ENCODE measurements at regions not wholly inside any gene's neighbourhood (a gene's known extent, or its start where the extent isn't known, plus 50 kb on each side); places are given as distances from the start of the nearest gene placed in this dataset.
"Not testable (repeated sequence)": the region's sequence is repeated elsewhere in the genome, so short reads cannot be mapped to it uniquely, and the experiment has no call there.

DNA sequence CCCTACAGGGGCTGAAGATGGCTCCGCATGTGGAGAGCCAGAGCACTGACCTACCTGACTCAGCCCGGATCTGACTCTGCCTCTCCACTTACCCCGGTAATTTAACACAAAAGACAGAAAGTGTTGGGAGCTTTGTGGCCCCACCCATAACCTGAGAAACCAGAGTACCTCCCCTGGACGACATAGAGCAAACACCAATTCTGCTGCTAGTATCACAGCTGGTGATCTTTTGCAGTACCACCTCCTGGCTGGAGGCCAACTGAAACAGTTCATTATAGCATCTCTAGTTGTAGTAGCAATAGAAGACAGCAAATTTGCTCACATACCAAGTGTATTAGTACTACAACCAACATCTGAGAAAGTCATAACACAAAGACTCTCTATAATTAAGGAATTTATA, 443.9 kb downstream of the KLHL4 start:
- no peak for DNase-seq

DNA sequence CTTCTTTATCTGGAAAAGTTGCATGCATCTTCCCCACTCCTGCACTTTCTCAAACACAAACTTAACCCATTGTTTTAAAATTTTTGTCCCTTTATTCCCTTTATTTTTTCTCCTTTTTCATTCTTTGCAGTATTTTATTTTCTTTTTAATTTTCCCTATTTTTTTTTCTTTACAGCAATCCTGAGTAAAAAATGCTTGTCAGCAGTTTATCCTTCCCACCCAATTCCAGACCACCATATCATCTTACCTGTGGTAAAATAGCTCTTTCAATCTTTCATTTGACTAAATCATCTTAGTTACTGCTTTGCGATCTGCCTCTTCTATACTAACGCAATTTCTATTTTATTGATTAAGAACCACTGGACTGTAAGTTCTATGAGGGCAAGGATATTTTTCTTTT, 450.5 kb downstream of the KLHL4 start:
- DNase-seq, result no peak

DNA sequence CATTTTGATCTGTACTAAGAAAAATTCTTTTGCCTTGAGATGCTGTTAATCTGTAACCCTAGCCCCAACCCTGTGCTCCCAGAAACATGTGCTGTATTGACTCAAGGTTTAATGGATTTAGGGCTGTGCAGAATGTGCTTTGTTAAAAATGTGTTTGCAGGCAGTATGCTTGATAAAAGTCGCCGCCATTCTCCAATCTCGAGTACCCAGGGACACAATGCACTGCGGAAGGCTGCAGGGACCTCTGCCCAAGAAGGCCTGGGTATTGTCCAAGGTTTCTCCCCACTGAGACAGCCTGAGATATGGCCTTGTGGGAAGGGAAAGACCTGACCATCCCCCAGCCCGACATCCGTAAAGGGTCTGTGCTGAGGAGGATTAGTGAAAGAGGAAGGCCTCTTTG, 454.5 kb downstream of the KLHL4 start:
- not testable (repeated sequence) for DNase-seq

DNA sequence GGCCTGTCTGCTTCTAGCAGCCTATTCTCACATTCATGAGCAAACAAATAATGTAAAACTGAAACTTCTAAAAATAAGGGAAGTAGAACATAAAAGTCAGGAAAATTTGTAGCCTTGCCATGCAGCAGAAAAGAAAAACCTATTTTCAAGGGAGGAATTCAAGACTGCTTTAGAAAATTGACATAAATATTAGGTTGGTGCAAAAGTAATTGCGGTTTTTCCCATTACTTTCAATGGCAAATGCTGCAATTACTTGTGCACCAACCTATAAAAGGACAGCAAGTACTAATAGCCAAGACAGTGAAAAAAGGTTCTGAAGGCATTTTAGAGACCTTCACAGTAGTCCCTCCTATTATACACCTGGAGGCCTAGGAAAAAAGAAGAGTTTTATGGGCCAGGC, 457.8 kb downstream of the KLHL4 start:
- DNase-seq, result no peak

DNA sequence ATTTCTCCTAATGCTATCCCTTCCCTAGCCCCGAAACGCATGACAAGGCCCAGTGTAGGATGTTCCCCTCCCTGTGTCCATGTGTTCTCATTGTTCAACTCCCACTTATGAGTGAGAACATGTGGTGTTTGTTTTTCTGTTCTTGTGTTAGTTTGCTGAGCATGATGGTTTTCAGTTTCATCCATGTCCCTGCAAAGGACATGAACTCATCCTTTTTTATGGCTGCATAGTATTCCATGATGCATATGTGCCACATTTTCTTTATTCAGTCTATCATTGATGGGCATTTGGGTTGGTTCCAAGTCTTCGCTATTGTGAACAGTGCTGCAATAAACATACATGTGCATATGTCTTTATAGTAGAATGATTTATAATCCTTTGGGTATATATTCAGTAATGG, 490.3 kb downstream of the KLHL4 start:
- DNase-seq, result not testable (repeated sequence)

DNA sequence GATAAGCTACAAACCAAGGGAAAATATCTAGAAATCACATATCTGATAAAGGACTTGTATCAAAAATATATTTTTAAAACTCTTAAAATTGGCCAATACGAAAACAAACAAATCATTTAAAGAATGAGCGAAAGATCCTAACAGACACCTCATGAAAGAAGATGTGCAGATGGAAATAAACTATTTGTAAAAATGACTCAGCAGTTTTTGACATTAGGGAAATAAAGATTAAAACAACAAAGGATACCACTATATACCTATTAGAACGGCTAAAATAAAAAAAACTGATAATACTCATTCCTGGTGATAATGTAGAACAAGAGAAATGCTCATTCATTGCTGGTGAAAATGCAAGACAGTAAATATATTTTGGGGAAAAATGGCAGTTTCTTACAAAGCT, 506.4 kb downstream of the KLHL4 start:
- no peak for DNase-seq

DNA sequence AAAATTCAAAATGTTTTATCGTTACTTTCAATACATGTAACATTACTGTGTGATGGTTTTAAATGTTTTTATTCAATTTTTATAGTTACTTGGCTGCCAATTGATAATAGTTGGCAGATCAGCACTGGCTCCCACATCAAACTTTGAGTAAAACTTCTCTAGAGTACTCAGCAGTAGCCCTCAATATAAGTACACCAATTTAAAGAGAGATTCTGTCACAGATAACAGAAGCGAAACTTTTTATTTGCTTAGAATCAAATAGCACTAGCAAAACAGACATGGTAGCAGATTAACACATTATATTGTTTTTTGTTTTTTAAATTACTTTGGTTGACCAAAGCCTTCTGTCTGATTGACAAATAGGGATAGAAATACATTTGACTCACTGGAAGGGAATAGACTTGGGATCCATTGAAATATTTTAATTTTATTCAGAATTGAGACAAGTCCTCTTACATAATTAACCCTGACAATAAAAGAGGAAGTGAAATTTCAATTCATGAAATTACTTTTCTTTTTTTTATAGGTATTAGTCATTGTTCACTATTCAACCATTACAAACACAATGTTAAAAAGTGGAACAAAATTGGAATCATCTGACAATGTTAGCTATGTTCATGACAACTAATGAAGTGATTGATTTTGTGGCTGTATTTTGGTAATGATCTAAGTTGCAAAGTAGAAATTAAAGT, 554.9 kb downstream of the KLHL4 start:
- no peak for DNase-seq

DNA sequence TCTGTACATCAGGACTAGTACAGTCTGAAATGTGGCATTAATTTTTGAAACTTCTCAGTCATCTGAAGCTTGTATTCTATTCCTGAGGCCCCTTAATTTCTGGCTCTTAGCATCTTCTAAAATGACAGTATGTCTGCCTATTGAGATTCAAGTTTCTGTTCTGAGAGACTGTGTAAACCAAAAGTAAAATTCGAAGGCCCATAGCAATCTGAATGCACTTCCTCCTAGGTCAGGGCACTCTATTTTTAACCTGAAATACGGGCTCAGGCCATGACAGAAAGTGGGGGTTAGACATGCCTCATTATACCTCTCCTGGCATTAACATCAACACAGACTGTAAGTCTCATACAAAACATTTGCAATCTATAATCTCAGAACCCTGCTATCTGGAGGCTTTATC, 584.4 kb downstream of the KLHL4 start:
- DNase-seq, result no peak

DNA sequence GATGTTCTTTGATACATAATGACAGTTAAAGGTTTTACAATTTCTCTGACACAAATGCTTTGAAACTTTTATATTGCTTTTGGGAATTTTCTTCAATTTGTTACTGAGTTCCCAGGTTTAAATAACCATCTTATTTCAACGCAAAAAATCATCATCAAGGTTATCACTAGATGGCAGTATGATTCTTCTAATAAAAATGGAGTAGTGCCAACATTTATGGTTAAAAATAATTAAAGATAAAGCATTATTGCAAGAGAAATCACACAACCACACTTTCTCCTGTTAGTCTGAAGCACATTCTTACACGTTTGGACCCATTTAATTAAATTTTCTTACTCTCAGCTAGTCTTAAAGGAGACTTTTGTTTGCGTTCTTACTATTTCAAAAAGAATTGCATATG, 611.3 kb upstream of the CPXCR1 start:
- peak; percentile 30 for DNase-seq

DNA sequence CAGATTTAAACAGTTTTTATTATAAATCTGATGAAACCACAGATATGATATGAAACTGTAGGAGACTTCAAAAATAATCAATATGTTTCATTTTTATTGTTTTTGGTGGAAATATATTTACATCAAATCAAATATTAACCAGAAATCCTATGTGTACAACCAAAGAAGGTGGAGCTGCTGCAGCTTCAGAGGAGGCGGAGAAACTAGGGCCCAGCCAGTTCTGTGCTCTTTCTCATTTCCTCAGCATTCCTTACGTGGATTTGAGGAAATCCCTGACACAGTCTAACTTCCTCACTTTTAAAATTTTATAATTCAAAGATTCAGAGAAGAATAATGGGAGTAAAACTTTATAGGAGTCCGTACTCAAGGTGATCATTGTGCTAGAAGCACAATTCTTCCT, 610.7 kb upstream of the CPXCR1 start:
- DNase-seq, result no peak

DNA sequence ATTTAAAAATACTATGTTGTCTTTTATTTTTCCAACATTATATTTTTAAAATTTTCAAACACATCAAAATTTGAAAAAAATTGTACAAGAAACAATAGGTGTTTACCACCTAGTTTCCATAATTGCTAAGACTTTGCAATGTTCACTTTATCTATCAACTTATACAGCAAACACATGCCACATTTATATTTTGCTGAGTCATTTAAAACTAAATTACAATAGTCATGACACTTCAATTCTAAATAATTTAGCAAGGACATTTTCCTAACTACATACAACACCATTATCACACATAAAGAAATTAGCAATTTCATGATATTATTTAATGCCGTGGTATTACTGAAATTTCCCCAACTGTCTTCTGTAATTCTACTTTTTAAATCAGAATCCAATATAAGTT, 600.4 kb upstream of the CPXCR1 start:
- no peak for DNase-seq

DNA sequence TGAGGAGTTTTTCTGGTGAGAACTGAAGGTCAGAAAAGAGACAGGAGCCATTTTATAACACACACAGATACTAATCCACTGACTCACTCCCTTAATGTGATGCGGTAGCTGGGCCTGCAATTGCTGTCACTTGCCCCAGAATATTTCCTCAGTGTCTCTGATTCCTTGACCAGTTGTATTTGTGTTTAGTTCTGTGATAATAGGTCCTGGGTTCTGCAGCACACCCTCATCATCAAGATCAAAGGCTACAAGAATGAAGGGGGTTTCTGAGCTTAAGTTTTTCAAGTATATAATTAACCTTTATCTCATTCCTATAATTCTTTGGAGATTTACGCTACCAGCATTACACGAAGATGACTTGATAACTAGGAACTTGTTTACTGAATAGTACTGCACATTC, 576.5 kb upstream of the CPXCR1 start:
- no peak for DNase-seq

DNA sequence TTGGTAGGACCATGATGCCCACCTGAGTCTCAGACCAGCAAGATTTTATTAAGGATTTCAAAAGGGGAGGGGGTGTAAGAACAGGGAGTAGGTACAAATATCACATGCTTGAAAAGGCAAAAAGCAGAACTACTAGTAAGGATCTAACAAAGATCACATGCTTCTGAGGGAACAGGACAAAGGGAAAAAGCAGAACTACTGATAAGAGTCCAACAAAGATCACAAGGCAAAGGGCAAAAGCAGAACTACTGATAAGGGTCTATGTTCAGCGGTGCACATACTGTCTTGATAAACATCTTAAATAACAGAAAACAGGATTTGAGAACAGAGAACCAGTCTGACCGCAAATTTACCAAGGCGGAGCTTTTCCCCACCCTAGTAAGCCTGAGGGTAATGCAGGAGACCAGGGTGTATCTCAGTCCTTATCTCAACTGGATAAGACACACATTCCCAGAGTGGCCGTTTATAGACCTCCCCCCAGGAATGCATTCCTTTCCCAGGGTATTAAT, 573.0 kb upstream of the CPXCR1 start:
- peak; percentile 2 for DNase-seq

DNA sequence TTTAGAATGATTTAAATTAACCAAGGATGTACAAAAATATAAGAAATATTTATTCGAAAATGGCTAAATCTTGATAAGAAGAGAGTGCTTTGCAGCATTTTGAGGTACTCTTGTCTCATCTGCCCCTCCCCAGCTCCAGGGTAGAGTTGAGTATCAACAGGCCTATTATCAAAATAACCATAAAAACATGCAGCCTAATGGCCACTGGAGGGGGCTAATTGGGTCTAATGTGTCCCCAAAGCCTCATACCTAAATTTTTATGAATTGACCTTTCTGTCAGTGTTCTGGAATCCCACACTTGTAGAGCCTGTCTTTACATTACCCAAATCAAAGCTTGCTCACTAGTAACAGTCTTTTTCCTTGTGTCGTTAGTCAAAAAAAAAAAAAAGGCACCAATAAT, 544.9 kb upstream of the CPXCR1 start:
- DNase-seq, result no peak

DNA sequence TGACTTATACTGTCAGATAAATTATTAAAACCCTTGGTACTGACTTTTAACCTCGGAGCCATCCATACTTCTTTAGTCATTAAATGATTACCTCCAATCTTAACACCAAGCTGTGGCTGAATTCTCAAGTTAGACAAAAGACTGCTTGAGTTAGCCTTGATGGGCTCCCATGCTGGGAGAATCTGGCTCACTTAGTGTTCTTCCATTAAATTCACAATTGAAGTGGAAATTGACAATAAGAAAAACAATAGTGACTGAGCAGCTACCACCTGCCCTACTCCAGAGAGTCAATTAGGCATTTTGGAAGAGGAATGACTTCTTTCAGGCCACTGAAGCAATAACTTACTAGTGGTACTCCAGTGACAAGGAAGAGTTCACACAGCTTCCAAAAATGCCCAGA, 503.0 kb upstream of the CPXCR1 start:
- no peak for DNase-seq

DNA sequence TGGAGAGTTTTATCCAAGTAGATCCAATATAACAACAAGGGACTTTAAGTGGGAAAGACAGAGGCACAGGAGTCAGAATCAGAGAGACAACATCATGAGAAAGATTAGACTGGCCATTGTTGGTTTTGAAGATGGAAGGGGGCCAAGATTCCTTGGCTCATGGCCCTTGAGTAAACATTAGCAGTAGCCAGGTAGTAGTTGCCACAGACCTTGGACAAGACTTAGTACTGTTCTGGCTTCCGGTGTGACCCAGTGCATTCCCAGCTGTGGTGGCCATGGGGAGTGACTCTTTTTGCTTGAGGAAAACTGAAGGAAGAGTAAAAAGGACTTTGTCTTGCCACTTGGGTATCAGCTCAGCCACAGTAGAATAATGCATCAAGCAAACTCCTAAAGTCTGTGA, 462.2 kb upstream of the CPXCR1 start:
- no peak for DNase-seq

DNA sequence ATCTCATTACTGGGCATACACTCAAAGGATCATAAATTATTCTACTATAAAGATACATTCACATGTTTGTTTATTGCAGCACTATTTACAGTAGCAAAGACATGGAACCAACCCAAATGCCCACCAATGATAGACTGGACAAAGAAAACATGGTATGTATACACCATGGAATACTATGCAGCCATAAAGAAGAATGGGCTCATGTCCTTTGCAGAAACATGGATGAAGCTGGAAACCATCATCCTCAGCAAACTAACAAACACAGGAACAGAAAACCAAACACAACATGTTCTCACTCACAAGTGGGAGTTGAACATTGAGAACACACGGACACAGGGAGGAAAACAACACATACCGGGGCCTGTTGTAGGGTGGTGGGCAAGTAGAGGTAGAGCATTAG, 433.1 kb upstream of the CPXCR1 start:
- DNase-seq, result not testable (repeated sequence)

DNA sequence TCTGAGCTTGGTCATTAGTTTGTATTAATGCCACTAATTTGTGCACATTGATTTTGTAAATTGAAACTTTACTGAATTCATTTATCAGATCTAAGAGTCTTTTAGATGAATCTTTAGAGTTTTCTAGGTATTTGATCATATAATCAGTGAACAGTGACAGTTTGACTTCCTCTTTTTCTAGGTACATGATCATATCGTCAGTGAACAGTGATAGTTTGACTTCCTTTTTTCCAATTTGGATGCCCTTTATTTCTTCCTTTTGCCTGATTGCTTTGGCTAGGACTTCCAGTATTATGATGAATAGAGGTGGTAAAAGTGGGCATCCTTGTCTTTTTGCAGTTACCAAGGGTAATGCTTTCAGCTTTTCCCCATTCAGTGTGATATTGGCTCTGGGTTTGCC, 421.4 kb upstream of the CPXCR1 start:
- no peak for DNase-seq

DNA sequence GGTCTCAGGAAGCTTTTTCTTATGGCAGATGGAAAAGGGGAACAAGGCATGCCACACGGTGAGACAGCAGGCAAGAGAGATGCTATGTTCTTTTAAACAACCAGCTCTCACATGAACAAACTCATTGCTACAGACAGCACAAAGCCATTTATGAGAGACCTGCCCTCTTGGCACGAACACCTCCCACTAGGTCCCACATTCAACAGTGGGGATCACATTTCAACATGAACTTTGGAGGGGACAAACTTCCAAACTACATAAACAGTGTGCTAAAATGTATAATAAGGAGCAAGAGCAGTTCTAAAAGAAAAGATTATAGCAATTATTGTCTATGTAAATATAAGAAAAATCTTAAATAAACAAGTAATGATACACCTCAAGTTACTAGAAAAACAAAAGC, 391.8 kb upstream of the CPXCR1 start:
- no peak for DNase-seq

DNA sequence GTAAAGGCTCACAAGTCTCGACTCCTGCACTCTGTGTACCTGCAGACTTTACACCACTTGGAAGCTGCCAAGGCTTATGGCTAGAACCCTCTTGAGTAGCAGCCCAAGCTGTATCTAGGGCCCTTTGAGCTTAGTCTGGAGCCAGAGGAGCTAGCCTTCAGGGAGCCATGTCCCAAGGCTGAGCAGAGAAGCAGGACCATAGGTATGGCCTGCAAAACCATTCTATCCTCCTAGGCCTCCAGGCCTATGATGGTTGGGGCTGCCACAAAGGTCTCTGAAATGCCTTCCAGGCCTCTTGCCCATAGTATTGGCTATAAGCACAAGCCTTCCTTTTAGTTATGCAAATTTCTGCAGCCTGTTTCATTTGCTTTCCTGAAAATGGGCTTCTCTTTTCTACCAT, 380.7 kb upstream of the CPXCR1 start:
- DNase-seq, result no peak

DNA sequence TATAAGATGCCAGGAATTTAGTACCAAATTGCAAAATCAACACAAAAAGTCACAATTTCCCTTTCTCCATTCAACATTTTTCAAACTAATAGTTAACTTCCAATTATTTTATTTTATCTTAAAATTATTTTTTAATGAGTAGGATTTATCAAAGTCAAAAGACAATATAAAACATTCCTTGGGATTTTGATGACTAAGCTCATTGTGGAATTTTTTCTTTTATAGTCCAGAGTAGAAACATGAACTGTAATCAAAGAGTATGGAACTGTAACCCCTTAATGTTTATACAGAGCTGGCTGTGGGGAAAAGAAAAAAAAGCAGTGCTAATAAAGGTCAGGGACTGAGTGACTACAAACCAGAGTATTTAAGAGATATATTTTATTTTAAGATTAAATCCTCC, 368.6 kb upstream of the CPXCR1 start:
- no peak for DNase-seq

DNA sequence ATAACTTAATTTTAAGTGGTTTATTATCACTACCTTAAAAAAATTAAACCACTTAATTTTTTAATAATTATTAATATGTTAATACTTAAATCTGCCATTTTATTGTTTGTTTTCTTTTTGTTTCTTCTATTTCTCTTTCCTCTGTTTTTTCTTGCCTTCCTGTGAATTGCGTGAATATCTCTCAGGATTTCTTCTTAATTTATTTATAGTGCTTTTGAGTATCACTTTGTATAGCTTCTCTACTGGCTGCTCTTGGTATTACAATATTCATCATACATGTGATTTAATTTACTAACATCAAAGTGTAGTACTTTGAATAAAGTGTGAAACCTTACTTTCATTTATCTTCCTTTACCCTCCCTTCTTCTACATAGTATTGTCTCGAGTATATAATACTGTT, 349.5 kb upstream of the CPXCR1 start:
- no peak for DNase-seq

DNA sequence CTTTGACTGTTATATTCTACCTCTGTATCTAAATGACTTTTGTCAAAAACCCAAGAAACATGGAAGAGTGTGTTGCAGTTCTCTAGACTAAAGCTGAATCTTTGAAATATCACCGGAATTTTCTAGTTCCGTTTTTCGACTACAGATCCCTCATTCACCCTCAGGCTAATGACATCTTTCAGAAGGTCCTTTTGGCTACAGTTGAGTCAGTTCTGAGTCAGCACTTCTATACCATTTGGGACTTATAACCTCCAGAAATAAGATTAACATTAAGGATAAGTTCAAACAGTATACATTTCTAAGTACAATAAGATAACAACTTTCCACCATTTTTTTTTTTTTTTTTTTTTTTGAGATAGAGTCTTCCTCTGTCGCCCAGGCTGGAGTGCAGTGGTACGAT, 331.0 kb upstream of the CPXCR1 start:
- no peak for DNase-seq

DNA sequence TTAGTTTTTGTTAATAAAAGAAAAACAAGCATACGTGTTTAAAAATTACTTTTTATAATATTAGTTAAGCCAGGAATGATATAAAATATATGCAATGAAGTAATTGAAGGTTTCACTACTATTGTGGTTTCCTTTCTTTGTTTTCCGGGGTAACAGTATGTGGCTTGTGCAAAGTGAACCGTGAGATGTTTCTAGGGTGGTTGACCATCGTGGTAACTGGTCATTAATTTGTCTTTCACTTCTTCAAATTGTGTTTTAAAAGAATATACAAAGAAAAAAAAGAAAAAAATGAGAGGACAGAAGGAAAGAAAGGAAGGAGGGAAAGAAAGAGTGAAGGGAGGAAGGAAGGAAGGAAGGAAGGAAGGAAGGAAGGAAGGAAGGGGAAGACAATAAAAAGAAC, 330.1 kb upstream of the CPXCR1 start:
- no peak for DNase-seq

DNA sequence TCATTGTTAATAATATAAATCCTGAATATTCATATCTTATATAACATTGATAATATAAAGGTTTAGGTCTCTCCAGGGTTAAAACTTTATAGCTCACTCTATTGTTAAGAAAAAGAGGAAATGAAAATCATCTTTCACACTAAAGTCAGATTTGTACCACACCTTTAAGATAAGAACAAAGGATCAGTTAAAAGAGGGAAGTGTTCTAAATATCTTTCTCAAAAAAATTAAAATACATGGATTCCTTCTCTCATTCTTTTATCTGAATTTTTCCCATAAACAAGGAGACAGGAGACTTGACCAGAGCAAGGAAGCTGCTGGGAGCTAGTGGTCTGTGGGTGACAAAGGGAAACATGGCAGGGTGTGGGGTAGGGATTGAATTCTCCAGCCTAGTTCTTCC, 323.0 kb upstream of the CPXCR1 start:
- DNase-seq, result no peak

DNA sequence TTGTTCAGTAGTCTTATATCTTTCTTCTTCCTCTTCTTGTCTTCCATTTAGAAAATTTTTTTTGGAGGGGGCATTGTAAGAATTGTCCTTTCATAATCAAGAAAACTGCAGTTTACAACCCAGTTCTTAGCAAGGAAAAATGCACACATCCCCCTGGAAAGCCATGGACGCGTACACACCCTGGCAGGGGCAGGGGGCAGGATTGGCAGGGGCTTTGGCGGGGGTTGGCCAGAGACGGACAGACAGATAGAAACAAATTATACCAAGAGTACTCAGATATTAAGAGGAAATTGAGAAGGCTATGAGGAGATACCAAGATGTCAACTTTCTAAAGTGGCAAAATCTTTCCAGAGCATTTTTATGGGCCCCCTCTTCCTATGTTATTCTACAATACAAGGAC, 322.5 kb upstream of the CPXCR1 start:
- DNase-seq, result no peak

All from hematopoietic multipotent progenitor cell treated with erythropoietin and hydrocortisone succinate and interleukin-3 and kit ligand, for 6 days (in vitro differentiated cells).